ENCODE measurements at regions not wholly inside any gene's neighbourhood (a gene's known extent, or its start where the extent isn't known, plus 50 kb on each side); places are given as distances from the start of the nearest gene placed in this dataset.

DNA sequence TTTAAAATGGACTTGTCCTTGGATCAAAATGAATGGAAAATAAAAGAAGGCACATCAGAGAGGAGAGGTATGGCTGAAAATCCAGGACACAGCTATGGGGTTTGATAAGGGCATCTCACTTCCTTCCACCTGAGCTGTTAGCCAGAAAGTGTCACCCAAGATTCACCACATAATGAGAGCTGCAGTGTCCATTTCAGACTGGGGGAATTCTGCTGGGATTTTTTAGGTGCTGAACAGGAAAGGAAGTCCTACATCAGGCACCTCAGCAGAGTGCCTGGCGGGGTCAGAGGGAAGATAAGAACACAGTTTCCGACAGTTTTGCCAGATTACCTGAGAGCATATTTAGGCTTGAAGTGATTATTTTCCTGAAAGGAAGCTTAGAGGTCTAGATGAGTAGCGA lies 187.6 kb upstream of the HNMT start:
- no peak for TF ChIP-seq CTCF (IDR thresholded peaks at IDR 0.05; ENCODE audit: insufficient read depth, low read length, poor library complexity, severe bottlenecking)
- TF ChIP-seq EZH2phosphoT487 (conservative IDR thresholded peaks at IDR 0.05; ENCODE audit: low read length) = no peak
